ENCODE measurements at regions not wholly inside any gene's neighbourhood (a gene's known extent, or its start where the extent isn't known, plus 50 kb on each side); places are given as distances from the start of the nearest gene placed in this dataset.

DNA sequence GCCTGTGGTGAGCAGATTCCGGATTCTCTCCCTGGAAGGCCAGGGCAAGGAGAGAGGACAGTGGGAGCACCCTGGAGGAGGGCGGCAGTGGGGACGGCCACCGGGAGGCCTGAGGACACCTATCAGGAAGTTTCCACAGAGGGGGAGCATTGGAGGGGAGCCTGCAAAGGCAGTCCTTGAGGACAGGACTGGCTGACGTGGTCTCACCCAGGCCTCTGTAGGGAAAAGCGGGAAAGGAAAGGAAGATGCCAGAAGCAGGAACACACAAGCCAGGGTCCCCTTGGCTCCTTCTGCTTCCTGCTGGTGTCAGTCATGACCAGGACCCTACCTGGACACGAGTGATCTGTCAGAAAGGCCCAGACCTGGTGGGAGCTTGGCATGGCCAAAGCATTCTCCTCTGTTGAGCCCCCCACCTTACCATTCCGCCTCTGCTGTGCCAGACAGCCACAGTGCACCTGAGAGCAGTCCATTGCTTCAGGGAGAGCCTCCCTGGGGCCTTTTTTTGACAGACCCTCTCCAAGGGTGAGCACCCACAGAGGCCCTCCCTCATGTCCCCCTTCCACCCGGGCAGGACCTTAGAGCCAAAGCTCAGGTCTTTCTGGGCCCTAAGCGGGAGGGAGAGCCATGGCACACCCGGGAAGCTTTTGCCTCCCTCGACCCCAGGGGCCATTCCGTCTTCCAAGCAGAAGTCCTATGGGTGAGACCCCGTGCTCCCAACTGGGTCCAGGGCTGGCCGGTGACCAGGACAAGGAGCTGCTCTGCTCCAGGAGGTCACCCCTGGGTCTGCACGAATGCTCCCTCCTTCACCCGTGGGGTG is 333.1 kb downstream of the DYSF start:
- H3K4me1 ChIP-seq (ENCODE audit: insufficient read depth, low read length) = peaks cover 10% of the 10 kb centered on the region
- H3K9ac ChIP-seq (ENCODE audit: low read length) = no peak overlapping the region
- H3K9me3 ChIP-seq (ENCODE audit: low read length) = no peaks in the 10 kb centered on the region

DNA sequence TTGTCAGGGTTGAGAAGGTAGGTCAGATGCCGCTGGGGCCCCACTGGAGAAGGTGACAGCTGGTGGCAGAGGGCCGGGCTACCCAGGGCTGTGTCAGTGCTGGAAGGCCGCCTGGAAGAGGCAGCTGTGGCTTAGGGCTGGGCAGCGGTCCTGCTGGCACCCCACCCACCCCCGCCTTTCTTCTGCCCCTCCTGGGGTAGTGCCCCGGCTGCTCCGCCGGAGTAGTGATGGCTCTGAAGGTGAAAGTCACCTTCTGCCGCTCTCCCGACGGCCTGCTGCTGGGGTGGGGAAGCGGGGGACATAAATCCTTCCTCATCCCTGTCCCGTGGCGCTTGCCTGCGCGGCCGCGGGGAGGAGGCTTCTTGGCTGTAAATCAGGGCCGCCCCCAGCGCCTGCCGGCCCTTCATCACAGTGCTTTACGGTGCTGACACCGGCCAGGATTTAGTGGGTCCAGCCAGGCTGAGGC is 332.2 kb downstream of the DYSF start:
- H3K36me3 ChIP-seq (ENCODE audit: insufficient read depth, low read length) = no peaks in the 10 kb centered on the region
- H3K27me3 ChIP-seq (ENCODE audit: control insufficient read depth in 1 of 2, insufficient read depth in 2 of 2, low read length in 2 of 2) = no peaks in the 10 kb centered on the region
- H3K9ac ChIP-seq (ENCODE audit: low read length) = no peak overlapping the region
- no peak overlapping the region for H3K4me3 ChIP-seq (ENCODE audit: low read depth in 1 of 2, low read length in 2 of 2)
- H3K27ac ChIP-seq (ENCODE audit: low read depth, low read length) = no peak overlapping the region
- peaks cover 10% of the 10 kb centered on the region for H3K4me1 ChIP-seq (ENCODE audit: insufficient read depth, low read length)
- H3K9me3 ChIP-seq (ENCODE audit: low read length) = no peaks in the 10 kb centered on the region

More for the DNA sequence above, 333.1 kb downstream of the DYSF start:
- Histone ChIP-seq H3K36me3 (ENCODE audit: insufficient read depth, low read length) (no peaks in the 10 kb centered on the region), H3K27ac (ENCODE audit: low read depth, low read length) (no peak overlapping the region), H3K27me3 (ENCODE audit: control insufficient read depth in 1 of 2, insufficient read depth in 2 of 2, low read length in 2 of 2) (no peaks in the 10 kb centered on the region), H3K4me3 (ENCODE audit: low read depth in 1 of 2, low read length in 2 of 2) (no peak overlapping the region)

DNA sequence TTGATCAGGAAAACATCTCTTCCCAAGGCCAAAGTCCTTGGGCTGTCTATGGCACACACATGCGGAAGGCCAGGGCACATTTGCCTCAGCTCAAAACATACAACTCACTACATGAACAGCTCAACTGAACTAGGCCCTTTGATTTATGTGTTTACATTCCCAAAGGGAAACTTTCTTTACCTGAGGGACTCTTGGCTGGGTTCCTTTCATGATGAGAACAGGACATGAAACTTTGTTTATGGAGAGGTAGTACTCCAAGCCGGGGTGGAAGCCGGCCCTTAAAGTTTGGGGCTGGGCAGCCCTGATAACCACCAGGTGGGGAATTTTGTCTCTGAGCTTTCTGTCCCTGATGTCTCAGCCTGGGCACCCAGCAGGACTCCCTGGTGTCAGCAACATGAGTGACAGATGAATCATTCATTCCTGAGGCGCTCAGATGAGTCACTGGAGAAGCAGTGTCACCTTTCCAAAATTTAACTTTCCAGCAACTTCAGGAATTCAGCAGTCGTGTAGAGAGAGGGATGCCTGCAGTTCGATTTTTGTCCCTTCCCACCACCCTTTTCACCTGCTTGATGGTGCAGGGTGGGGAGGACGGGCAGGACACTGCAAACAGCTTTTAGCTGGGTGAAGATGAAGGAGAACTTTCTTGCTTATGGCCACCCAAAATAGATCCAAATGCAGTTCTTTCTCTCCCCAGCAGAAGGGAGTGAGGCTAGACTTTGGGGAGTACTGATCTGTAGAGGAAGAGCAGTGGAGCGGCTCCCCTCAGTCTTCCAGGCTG is 331.6 kb downstream of the DYSF start:
- H3K27ac ChIP-seq (ENCODE audit: low read depth, low read length) = no peak overlapping the region
- no peaks in the 10 kb centered on the region for H3K9me3 ChIP-seq (ENCODE audit: low read length)
- peaks cover 10% of the 10 kb centered on the region for H3K4me1 ChIP-seq (ENCODE audit: insufficient read depth, low read length)
- no peak overlapping the region for H3K9ac ChIP-seq (ENCODE audit: low read length)
- no peaks in the 10 kb centered on the region for H3K27me3 ChIP-seq (ENCODE audit: control insufficient read depth in 1 of 2, insufficient read depth in 2 of 2, low read length in 2 of 2)
- H3K36me3 ChIP-seq (ENCODE audit: insufficient read depth, low read length) = no peaks in the 10 kb centered on the region
- no peak overlapping the region for H3K4me3 ChIP-seq (ENCODE audit: low read depth in 1 of 2, low read length in 2 of 2)

DNA sequence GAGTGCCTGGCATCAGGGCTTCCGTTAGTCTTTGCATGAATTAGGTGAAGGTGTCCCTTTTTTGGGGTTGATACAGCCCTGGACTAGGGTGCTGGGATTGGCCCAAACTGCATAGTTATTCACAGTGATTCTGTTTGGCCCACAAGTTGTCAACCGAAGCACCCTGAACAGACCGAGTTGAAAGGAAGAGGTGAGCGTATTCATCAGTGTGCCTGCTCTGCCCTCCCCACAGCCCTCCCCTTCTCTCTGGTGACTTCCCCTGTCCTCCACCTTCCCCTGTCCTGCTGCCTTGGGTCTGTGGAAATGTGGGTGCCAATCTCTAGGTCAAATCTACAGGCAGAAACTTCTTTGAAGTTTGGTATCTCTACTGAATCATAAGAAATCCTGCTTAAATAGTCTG is 330.5 kb downstream of the DYSF start:
- Histone ChIP-seq H3K4me1 (ENCODE audit: insufficient read depth, low read length) (peaks cover 17% of the 10 kb centered on the region), H3K27me3 (ENCODE audit: control insufficient read depth in 1 of 2, insufficient read depth in 2 of 2, low read length in 2 of 2) (no peaks in the 10 kb centered on the region), H3K36me3 (ENCODE audit: insufficient read depth, low read length) (no peaks in the 10 kb centered on the region), H3K9ac (ENCODE audit: low read length) (no peak overlapping the region), H3K9me3 (ENCODE audit: low read length) (no peaks in the 10 kb centered on the region), H3K4me3 (ENCODE audit: low read depth in 1 of 2, low read length in 2 of 2) (no peak overlapping the region), H3K27ac (ENCODE audit: low read depth, low read length) (no peak overlapping the region)

DNA sequence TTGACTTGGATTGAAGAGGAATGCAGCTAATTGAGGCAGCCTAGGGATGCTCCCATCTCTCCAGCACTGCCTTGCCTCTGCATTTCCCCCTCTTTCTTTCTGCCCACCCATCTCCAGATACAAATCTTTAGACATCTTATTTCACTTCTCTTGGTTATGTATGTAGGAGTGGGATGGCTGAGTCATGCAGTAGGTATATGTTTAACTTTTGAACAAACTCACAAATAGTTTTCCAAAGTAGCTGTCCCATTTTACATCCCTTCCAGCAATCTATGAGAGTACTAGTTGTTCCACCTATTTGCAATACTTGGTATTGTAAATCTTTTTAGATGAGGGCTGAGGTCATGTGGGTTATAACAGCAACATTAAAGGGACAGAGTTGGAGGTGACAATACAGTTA is 329.9 kb downstream of the DYSF start:
- H3K27me3 ChIP-seq (ENCODE audit: control insufficient read depth in 1 of 2, insufficient read depth in 2 of 2, low read length in 2 of 2) = no peaks in the 10 kb centered on the region
- no peak overlapping the region for H3K27ac ChIP-seq (ENCODE audit: low read depth, low read length)
- no peak overlapping the region for H3K4me3 ChIP-seq (ENCODE audit: low read depth in 1 of 2, low read length in 2 of 2)
- no peaks in the 10 kb centered on the region for H3K9me3 ChIP-seq (ENCODE audit: low read length)
- H3K4me1 ChIP-seq (ENCODE audit: insufficient read depth, low read length) = peaks cover 22% of the 10 kb centered on the region
- no peak overlapping the region for H3K9ac ChIP-seq (ENCODE audit: low read length)
- H3K36me3 ChIP-seq (ENCODE audit: insufficient read depth, low read length) = no peaks in the 10 kb centered on the region

DNA sequence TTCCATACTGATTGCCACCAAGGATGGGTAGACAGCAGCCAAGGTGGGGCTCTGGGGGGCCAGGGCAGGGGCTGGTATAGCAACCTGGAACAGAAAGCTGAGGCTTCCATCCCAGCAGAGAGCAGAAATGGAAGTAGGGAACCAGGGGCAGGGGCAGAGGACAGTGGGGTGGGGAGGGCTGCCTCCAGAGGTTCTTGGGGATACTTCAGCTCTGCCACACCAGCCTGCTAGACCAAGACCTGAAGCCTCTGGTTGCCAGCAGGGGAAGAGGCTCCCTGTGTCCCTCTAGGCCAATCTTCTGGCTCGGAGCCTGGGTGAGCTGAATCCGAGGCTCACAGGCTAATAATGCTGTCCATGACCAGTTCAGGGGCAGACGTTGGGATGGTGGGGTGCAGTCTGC is 329.0 kb downstream of the DYSF start:
- H3K4me3 ChIP-seq (ENCODE audit: low read depth in 1 of 2, low read length in 2 of 2) = no peak overlapping the region
- H3K4me1 ChIP-seq (ENCODE audit: insufficient read depth, low read length) = peaks cover 29% of the 10 kb centered on the region
- H3K36me3 ChIP-seq (ENCODE audit: insufficient read depth, low read length) = no peaks in the 10 kb centered on the region
- no peak overlapping the region for H3K9ac ChIP-seq (ENCODE audit: low read length)
- H3K27ac ChIP-seq (ENCODE audit: low read depth, low read length) = no peak overlapping the region
- no peaks in the 10 kb centered on the region for H3K27me3 ChIP-seq (ENCODE audit: control insufficient read depth in 1 of 2, insufficient read depth in 2 of 2, low read length in 2 of 2)
- H3K9me3 ChIP-seq (ENCODE audit: low read length) = no peaks in the 10 kb centered on the region

DNA sequence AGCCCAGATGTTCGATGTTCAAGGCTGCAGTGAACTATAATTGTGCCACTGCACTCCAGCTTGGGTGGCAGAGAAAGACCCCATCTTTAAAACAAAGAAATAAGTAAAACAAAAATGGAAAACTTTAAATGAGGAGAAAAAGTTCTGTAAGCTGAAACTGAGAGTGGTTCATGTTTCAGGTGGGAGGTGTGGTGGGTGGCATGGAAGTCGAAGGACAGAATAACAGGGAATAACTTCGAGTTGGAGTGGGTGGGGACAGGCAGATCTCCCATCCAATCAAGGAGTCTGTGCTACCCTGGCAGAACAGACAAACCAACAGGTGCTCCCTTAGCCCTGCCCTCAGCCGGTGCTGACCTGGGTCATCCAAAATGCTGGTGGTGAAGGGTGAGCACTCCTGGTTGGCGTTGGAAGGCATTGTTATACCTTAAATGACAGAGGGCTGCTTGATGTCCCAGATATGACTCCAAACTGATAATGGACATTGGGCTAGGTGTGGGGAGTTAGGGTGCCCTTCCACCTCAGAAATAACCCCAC is 328.4 kb downstream of the DYSF start:
- no peak overlapping the region for H3K4me3 ChIP-seq (ENCODE audit: low read depth in 1 of 2, low read length in 2 of 2)
- no peaks in the 10 kb centered on the region for H3K36me3 ChIP-seq (ENCODE audit: insufficient read depth, low read length)
- H3K27me3 ChIP-seq (ENCODE audit: control insufficient read depth in 1 of 2, insufficient read depth in 2 of 2, low read length in 2 of 2) = no peaks in the 10 kb centered on the region
- H3K27ac ChIP-seq (ENCODE audit: low read depth, low read length) = no peak overlapping the region
- H3K9me3 ChIP-seq (ENCODE audit: low read length) = no peaks in the 10 kb centered on the region
- H3K4me1 ChIP-seq (ENCODE audit: insufficient read depth, low read length) = peaks cover 29% of the 10 kb centered on the region
- H3K9ac ChIP-seq (ENCODE audit: low read length) = no peak overlapping the region

DNA sequence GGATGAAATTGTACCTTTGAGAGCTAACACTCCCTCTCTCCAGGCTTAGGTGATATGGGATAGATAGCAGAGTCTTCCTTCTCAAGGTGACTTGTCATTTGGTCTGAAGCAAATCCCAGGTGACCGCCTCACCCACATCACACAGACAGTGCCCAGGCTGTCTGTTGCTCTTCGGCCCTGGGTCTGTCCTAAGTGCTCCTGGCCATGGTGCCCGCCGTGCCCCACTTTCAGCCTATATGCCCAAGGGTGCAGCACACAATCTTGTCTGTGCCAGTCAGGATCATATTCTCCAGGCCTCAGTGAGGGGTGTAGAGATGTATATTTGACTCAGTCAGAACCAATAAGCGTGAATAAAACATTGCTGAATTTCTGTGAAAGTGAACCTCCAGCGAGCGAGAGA is 326.8 kb downstream of the DYSF start:
- H3K36me3 ChIP-seq (ENCODE audit: insufficient read depth, low read length) = no peaks in the 10 kb centered on the region
- no peaks in the 10 kb centered on the region for H3K27me3 ChIP-seq (ENCODE audit: control insufficient read depth in 1 of 2, insufficient read depth in 2 of 2, low read length in 2 of 2)
- no peak overlapping the region for H3K4me3 ChIP-seq (ENCODE audit: low read depth in 1 of 2, low read length in 2 of 2)
- H3K9me3 ChIP-seq (ENCODE audit: low read length) = no peaks in the 10 kb centered on the region
- H3K27ac ChIP-seq (ENCODE audit: low read depth, low read length) = no peak overlapping the region
- peaks cover 36% of the 10 kb centered on the region for H3K4me1 ChIP-seq (ENCODE audit: insufficient read depth, low read length)
- no peak overlapping the region for H3K9ac ChIP-seq (ENCODE audit: low read length)

DNA sequence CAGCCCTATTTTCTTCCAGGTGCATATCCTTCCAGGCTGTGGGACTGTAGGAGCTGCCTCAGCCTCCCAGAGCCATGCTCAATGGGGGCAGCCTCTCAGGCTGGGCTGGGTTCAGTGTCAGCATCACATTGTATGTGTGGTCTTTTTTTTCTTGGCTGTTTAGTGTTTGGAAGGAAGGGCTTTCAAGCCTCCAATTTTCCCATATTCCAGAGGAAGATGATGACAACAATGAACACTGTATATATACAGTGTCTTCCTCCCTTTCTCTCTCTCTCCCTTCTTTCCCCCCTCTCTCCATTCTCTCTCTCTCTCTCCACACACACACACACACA is 326.4 kb downstream of the DYSF start:
- H3K9ac ChIP-seq (ENCODE audit: low read length) = no peak overlapping the region
- H3K4me3 ChIP-seq (ENCODE audit: low read depth in 1 of 2, low read length in 2 of 2) = no peak overlapping the region
- H3K9me3 ChIP-seq (ENCODE audit: low read length) = no peaks in the 10 kb centered on the region
- H3K4me1 ChIP-seq (ENCODE audit: insufficient read depth, low read length) = peaks cover 31% of the 10 kb centered on the region
- no peak overlapping the region for H3K27ac ChIP-seq (ENCODE audit: low read depth, low read length)
- no peaks in the 10 kb centered on the region for H3K27me3 ChIP-seq (ENCODE audit: control insufficient read depth in 1 of 2, insufficient read depth in 2 of 2, low read length in 2 of 2)
- H3K36me3 ChIP-seq (ENCODE audit: insufficient read depth, low read length) = no peaks in the 10 kb centered on the region

DNA sequence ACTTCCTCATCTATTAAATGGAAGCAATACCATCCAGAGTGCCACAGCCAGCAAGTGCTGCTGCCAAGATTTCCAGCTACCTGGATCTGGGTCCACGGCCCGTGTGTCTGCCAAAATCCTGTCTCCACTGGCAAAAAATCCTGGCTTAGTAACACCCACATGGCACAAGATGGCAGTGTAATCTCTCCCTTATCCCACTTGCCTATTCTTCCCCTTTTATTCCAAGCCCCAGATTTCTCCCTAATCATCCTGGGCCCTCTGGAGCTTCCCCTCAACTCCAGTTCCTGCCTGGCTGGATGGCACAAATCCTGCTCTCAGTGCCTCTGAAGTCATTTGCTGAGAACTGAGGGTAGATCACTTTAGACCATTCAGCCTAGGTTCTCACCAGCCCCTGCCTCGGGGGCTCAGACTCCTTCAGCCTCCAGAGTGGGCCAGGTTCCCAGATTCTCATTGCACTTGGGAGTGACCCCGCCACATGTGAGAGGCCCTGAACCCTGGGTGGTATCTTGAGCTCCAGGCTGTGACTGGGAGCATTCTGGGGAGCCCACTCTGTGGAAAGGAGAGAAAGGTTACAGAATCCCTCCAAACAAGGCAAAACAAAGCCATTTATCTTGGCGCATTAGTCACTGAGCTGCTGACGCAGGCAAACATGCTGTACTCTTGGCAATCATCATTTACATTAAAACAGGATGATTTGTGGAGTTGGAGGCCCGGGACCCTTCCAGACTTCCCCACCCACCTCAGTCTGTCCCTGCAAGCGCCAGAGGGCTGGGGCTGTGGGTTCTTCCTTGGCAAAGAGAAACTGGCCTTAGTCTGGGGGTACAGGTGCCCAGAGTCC is 325.8 kb downstream of the DYSF start:
- no peak overlapping the region for H3K4me3 ChIP-seq (ENCODE audit: low read depth in 1 of 2, low read length in 2 of 2)
- H3K27ac ChIP-seq (ENCODE audit: low read depth, low read length) = no peak overlapping the region
- H3K27me3 ChIP-seq (ENCODE audit: control insufficient read depth in 1 of 2, insufficient read depth in 2 of 2, low read length in 2 of 2) = no peaks in the 10 kb centered on the region
- peaks cover 28% of the 10 kb centered on the region for H3K4me1 ChIP-seq (ENCODE audit: insufficient read depth, low read length)
- no peaks in the 10 kb centered on the region for H3K36me3 ChIP-seq (ENCODE audit: insufficient read depth, low read length)
- no peaks in the 10 kb centered on the region for H3K9me3 ChIP-seq (ENCODE audit: low read length)
- H3K9ac ChIP-seq (ENCODE audit: low read length) = no peak overlapping the region

DNA sequence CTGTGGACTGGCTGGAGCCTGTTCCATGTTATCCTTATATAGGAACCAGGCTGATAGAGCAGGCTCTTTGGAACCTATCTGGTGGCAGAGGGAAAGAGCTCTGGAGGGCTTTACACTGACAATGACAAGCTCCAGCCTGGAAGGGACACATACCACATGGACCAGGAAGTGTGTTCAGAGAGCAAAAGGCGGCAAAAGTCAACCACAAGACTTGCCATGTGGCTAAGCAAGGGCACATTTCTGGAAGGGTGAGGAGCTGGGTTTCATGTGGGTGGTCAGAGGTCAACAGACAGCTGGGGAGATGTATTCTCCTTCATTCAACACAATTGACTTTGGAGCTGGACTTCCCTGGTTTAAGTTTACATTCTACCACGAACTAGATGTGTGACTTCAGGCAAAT is 325.2 kb downstream of the DYSF start:
- no peaks in the 10 kb centered on the region for H3K9me3 ChIP-seq (ENCODE audit: low read length)
- H3K27ac ChIP-seq (ENCODE audit: low read depth, low read length) = no peak overlapping the region

More for the DNA sequence above, 325.2 kb downstream of the DYSF start:
- H3K4me3 ChIP-seq (ENCODE audit: low read depth in 1 of 2, low read length in 2 of 2) = no peak overlapping the region
- H3K27me3 ChIP-seq (ENCODE audit: control insufficient read depth in 1 of 2, insufficient read depth in 2 of 2, low read length in 2 of 2) = no peaks in the 10 kb centered on the region
- H3K36me3 ChIP-seq (ENCODE audit: insufficient read depth, low read length) = no peaks in the 10 kb centered on the region
- no peak overlapping the region for H3K9ac ChIP-seq (ENCODE audit: low read length)
- peaks cover 28% of the 10 kb centered on the region for H3K4me1 ChIP-seq (ENCODE audit: insufficient read depth, low read length)
